Body of pancreas (tissue), 4 donors: ENCODE measurements at regions not wholly inside any gene's neighbourhood (a gene's known extent, or its start where the extent isn't known, plus 50 kb on each side); places are given as distances from the start of the nearest gene placed in this dataset.

Experiments used
- ATAC-seq: fragments of 150-250 bp; one replicate; pipeline ENCODE4 v1.9.1; 2016
- DNase-seq, 4 donors: peaks; one replicate each; pipeline ENCODE4 v3.0.0-alpha.2; 2019
- H3K27ac ChIP-seq, 4 donors: fragments of 200-600 bp; sonication (generic); 1 replicate in 3 of 4; 2 replicates in 1 of 4; pipeline versions ENCODE4 v1.5.1 to v1.6.1; 2016 to 2019; ENCODE audit warnings: mild to moderate bottlenecking in 1 of 4, mixed read lengths in 1 of 4, moderate library complexity in 1 of 4
- H3K27me3 ChIP-seq, 2 donors: fragments of 200-600 bp; sonication (generic); one replicate each; pipeline ENCODE4 v1.6.0; 2016; ENCODE audit warnings: mild to moderate bottlenecking in 1 of 2
- H3K36me3 ChIP-seq, 2 donors: fragments of 200-600 bp; sonication (generic); replicated peaks in 1 of 2; 2 replicates each; pipeline ENCODE4 v1.5.1; 2016; ENCODE audit warnings: low read depth in 2 of 2; ENCODE audit not compliant: insufficient read depth in 1 of 2
- H3K4me1 ChIP-seq: fragments of 200-600 bp; sonication (generic); one replicate; pipeline ENCODE4 v1.6.0; 2016
- H3K4me3 ChIP-seq, 2 donors: fragments of 200-600 bp; sonication (generic); 1 replicate in 1 of 2; 2 replicates in 1 of 2; pipeline ENCODE4 v1.5.1; 2016 to 2019
- H3K9me3 ChIP-seq, 3 donors: fragments of 200-600 bp; sonication (generic); 1 replicate in 2 of 3; 2 replicates in 1 of 3; pipeline ENCODE4 v1.5.1; 2016
- POLR2A ChIP-seq, 3 donors: fragments of 450-650 bp; IDR thresholded peaks; one replicate each; pipeline ENCODE4 v1.6.1; 2016; ENCODE audit warnings: antibody characterized with exemption in 3 of 3, mild to moderate bottlenecking in 2 of 3
- WGBS, 2 donors: methylation state at CpG; one replicate each; pipeline ENCODE4 v1.1.5; 2017; 5-methylcytosine and 5-hydroxymethylcytosine counted together
- intact Hi-C: fragments of 100-400 bp; cut with DNase I; formaldehyde crosslinking; loops from one replicate; pipeline ENCODE4 v1.15.1; 2023
- TF ChIP-seq, protein P1 (sequence below), 7 experiments: fragments of 450-650 bp in 4 of 7; fragments of 200-600 bp in 3 of 7; sonication (generic) in 3 of 7; IDR thresholded peaks; one replicate each; pipeline ENCODE4 v1.5.1; 2016 to 2019; ENCODE audit warnings: antibody characterized with exemption in 7 of 7

DNA sequence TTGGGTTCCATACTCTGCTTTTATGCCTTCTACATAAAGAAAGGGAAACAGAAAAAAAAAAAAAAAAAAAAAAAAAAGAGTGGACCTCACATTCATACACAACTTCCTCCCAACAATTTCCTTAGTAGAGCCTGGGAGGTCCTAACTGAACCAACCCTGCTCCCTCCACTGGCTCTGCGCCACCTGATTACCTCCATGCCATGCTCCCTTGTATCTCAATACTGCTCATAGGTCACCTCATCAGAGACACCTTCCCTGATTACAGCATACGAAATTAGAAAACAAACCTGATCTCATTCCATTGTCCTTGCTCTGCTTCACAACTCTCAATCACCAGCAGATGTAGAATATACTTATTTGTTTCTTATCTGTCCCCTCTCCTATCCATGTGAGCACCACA lies 134.2 kb upstream of the EYA4 start:
- TF ChIP-seq, protein P1, sequence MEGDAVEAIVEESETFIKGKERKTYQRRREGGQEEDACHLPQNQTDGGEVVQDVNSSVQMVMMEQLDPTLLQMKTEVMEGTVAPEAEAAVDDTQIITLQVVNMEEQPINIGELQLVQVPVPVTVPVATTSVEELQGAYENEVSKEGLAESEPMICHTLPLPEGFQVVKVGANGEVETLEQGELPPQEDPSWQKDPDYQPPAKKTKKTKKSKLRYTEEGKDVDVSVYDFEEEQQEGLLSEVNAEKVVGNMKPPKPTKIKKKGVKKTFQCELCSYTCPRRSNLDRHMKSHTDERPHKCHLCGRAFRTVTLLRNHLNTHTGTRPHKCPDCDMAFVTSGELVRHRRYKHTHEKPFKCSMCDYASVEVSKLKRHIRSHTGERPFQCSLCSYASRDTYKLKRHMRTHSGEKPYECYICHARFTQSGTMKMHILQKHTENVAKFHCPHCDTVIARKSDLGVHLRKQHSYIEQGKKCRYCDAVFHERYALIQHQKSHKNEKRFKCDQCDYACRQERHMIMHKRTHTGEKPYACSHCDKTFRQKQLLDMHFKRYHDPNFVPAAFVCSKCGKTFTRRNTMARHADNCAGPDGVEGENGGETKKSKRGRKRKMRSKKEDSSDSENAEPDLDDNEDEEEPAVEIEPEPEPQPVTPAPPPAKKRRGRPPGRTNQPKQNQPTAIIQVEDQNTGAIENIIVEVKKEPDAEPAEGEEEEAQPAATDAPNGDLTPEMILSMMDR (IDR thresholded peaks at IDR 0.05), result no peak
- TF ChIP-seq POLR2A (IDR thresholded peaks at IDR 0.05), result no peak
- WGBS, 2 donors, result 44 to 69% methylated on average over 2 of the region's 2 CpGs
- intact Hi-C loops, result no loop called here
- Histone ChIP-seq H3K27me3 (no peaks in the 10 kb centered on the region), H3K27ac (no peak overlapping the region), H3K9me3 (no peaks in the 10 kb centered on the region), H3K4me3 (no peak overlapping the region), H3K4me1 (no peaks in the 10 kb centered on the region), H3K36me3 (no peaks in the 10 kb centered on the region)
- ATAC-seq, result no peak
- no peak for DNase-seq

DNA sequence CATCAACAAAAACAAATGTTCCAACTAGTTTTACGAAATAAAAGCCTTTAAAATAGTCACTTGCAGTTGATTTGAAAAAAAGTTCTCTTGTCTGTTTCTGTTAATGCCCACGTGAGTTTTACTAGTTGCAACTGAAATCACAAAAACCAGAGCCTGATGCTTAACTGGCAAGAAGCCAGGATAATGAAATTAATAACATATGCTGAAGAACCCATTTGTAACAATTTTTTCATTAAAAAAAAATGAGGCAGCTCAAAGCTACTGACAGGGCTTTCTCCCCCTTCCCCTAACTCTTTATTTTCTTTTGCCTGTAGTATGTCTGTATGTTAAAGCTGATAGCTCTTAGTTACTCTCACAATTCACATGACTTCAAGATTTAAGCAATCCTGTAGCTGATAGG lies 132.7 kb upstream of the EYA4 start:
- ATAC-seq (no peak), DNase-seq (no peak)
- no peak overlapping the region for H3K4me3 ChIP-seq
- no peaks in the 10 kb centered on the region for H3K27me3 ChIP-seq
- no peak overlapping the region for H3K27ac ChIP-seq
- no peaks in the 10 kb centered on the region for H3K36me3 ChIP-seq
- WGBS, 2 donors, result 31 to 48% methylated on average over 2 of the region's 2 CpGs
- no peaks in the 10 kb centered on the region for H3K4me1 ChIP-seq
- intact Hi-C loops, result no loop called here
- no peaks in the 10 kb centered on the region for H3K9me3 ChIP-seq
- TF ChIP-seq POLR2A (IDR thresholded peaks at IDR 0.05), result no peak
- TF ChIP-seq, protein P1 (IDR thresholded peaks at IDR 0.05), result no peak

DNA sequence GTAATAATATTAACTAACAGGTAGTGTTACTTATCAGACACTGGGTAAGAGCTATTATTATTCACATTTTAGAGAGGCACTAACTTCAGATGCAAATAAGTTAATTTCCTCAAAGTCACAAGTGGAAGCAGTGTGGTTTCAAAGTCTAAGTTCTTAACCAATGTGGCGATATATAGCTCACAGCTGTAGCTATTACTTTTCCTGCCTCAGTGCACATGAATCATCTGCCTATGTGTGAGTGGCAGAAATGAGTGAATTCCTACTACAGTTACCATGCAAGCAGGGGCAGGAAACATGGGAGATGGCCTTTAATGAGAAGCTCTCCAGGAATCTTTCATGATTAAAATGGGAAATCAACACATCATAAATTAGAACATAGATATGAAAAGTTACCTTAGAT lies 126.2 kb upstream of the EYA4 start:
- ATAC-seq (no peak), DNase-seq (no peak)
- no peak overlapping the region for H3K4me3 ChIP-seq
- 79 to 89% methylated on average over 1 of the region's 1 CpG for WGBS, 2 donors
- no peak overlapping the region for H3K27ac ChIP-seq
- no peaks in the 10 kb centered on the region for H3K4me1 ChIP-seq
- no peaks in the 10 kb centered on the region for H3K9me3 ChIP-seq
- intact Hi-C loops, result no loop called here
- no peaks in the 10 kb centered on the region for H3K36me3 ChIP-seq
- TF ChIP-seq POLR2A (IDR thresholded peaks at IDR 0.05), result no peak
- TF ChIP-seq, protein P1 (IDR thresholded peaks at IDR 0.05), result no peak
- H3K27me3 ChIP-seq, result no peaks in the 10 kb centered on the region

DNA sequence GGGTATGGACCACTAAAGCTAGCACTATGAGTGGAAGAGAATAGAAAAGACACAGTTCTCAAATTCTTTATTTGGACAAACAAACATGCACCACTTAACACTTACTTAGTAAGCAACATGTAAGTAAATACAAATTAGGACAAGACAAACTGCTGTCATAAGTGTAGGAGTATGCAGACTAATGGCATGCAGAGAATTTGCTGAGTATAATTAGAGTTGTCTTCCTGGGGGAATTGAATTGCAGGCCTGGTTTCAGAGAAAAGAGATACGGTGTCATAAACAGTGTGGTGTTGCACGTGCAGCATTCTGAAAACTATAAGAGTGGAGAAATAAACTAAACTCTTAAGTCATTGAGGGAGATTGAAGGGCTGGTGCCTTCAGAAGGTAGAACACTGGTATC lies 125.2 kb upstream of the EYA4 start:
- Histone ChIP-seq H3K27me3 (no peaks in the 10 kb centered on the region), H3K9me3 (no peaks in the 10 kb centered on the region), H3K4me3 (no peak overlapping the region), H3K27ac (no peak overlapping the region), H3K4me1 (no peaks in the 10 kb centered on the region), H3K36me3 (no peaks in the 10 kb centered on the region)
- DNase-seq (no peak), ATAC-seq (no peak)
- WGBS, 2 donors, result 37 to 52% methylated on average over 2 of the region's 2 CpGs
- TF ChIP-seq POLR2A (IDR thresholded peaks at IDR 0.05), result no peak
- TF ChIP-seq, protein P1 (IDR thresholded peaks at IDR 0.05), result no peak
- intact Hi-C loops, result no loop called here

DNA sequence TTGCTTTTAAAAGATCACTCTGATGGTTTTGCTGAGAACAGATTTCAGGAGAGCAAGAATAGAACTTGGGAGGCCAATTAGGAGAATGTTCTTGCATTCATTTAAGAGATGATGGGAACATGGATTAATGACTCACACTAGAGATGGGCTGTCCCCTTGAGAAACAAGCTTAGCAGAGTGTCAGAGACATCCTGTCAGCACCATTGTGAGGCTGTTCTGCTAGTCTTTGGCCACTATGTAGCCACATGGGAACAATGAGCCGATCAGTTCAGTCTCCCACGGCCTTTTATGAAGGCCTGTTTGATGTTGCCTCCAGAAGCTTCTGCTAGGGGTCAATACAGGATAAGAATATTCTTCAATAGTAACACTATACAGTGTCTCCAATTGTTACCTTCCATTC lies 113.0 kb upstream of the EYA4 start:
- DNase-seq (no peak), ATAC-seq (no peak)
- TF ChIP-seq POLR2A (IDR thresholded peaks at IDR 0.05), result no peak
- TF ChIP-seq, protein P1 (IDR thresholded peaks at IDR 0.05), result no peak
- H3K27me3 ChIP-seq, result no peaks in the 10 kb centered on the region
- H3K27ac ChIP-seq, result no peak overlapping the region
- intact Hi-C loops, result no loop called here
- WGBS, 2 donors, result 37 to 77% methylated on average over 2 of the region's 2 CpGs
- H3K4me3 ChIP-seq, result no peak overlapping the region
- peaks cover 6% of the 10 kb centered on the region for H3K4me1 ChIP-seq
- no peaks in the 10 kb centered on the region for H3K9me3 ChIP-seq
- H3K36me3 ChIP-seq, result no peaks in the 10 kb centered on the region
